Right cardiac atrium (tissue), 5 donors: ENCODE measurements at regions not wholly inside any gene's neighbourhood (a gene's known extent, or its start where the extent isn't known, plus 50 kb on each side); places are given as distances from the start of the nearest gene placed in this dataset.
A peak's percentile ranks its signal among the peaks of the same experiment; 100 is the strongest.

Experiments used
- ATAC-seq, 2 donors: fragments of 200-7000 bp; cut with Tn5 transposase; one replicate each; pipeline versions ENCODE4 v1.8.0 to v1.9.1; 2020; ENCODE audit warnings: moderate library complexity in 2 of 2, mild to moderate bottlenecking in 1 of 2
- DNase-seq, 3 donors: peaks; one replicate each; pipeline ENCODE4 v3.0.0-alpha.2; 2020
- H3K27ac ChIP-seq: one replicate; pipeline ENCODE4 v1.5.1; 2013; ENCODE audit warnings: mild to moderate bottlenecking, low read length, control low read depth, moderate library complexity
- H3K27me3 ChIP-seq: one replicate; pipeline ENCODE4 v1.6.1; 2013; ENCODE audit not compliant: control insufficient read depth, insufficient read depth
- H3K4me1 ChIP-seq: one replicate; pipeline ENCODE4 v1.6.1; 2013; ENCODE audit warnings: low read length; ENCODE audit not compliant: control insufficient read depth, insufficient read depth
- H3K4me3 ChIP-seq: one replicate; pipeline ENCODE4 v1.5.1; 2013; ENCODE audit warnings: low read length, control low read depth
- H3K9me3 ChIP-seq: one replicate; pipeline ENCODE4 v1.6.1; 2013; ENCODE audit warnings: low read length; ENCODE audit not compliant: control insufficient read depth
- WGBS: extraction: QIAGEN DNeasy Blood & Tissue Kit; methylation state at CpG from one replicate; pipeline ENCODE4 v1.1.7; 2013; 5-methylcytosine and 5-hydroxymethylcytosine counted together
- intact Hi-C, 4 donors: fragments of 100-400 bp; cut with DNase I; formaldehyde crosslinking; loops; one replicate each; pipeline versions ENCODE4 v1.11.0 to v1.14.0; 2022 to 2023
- donor health status: healthy with polysubstance abuse.
- donor health status: DM: no; HTN: yes; CAD: no.
- donor health status: DM: no; HTN: no; CAD: no.
- donor health status: DM: no; HTN: yes; CAD: no; lungs with severe emphysema.
- donor health status: DM: yes; HTN: yes; CAD: no.

- no peaks in the 10 kb centered on the region for H3K9me3 ChIP-seq
- ATAC-seq, result no peak
- no peaks in the 10 kb centered on the region for H3K4me1 ChIP-seq
- H3K27ac ChIP-seq, result no peak overlapping the region
- no peaks in the 10 kb centered on the region for H3K27me3 ChIP-seq
- 88% methylated on average over 14 of the region's 14 CpGs for WGBS
- no peak overlapping the region for H3K4me3 ChIP-seq
- DNase-seq, result peak in 1 of 3 donors; percentile 35
- intact Hi-C loops, result no loop called here
These were observed 468.9 kb upstream of the HS6ST1 start for GRCh38 chr2:128787616-128788015.

GRCh38 chr2:128788636-128789220, 470.1 kb upstream of the HS6ST1 start:
- DNase-seq, result no peak

GRCh38 chr2:128789221-128789620, 470.6 kb upstream of the HS6ST1 start:
- intact Hi-C loops, result no loop called here
- H3K27me3 ChIP-seq, result no peaks in the 10 kb centered on the region
- ATAC-seq (no peak), DNase-seq (no peak)
- no peaks in the 10 kb centered on the region for H3K9me3 ChIP-seq
- H3K27ac ChIP-seq, result no peak overlapping the region
- WGBS, result 81% methylated on average over 6 of the region's 6 CpGs
- H3K4me1 ChIP-seq, result no peaks in the 10 kb centered on the region
- no peak overlapping the region for H3K4me3 ChIP-seq

More at GRCh38 chr2:128788636-128789220, 470.1 kb upstream of the HS6ST1 start:
- no peak for ATAC-seq
- Histone ChIP-seq H3K27ac (no peak overlapping the region), H3K4me3 (no peak overlapping the region), H3K4me1 (no peaks in the 10 kb centered on the region), H3K27me3 (no peaks in the 10 kb centered on the region), H3K9me3 (no peaks in the 10 kb centered on the region)
- intact Hi-C loops, result no loop called here
- WGBS, result 83% methylated on average over 9 of the region's 9 CpGs

GRCh38 chr2:128789776-128790455, 471.2 kb upstream of the HS6ST1 start:
- no peak overlapping the region for H3K4me3 ChIP-seq
- DNase-seq, result no peak
- intact Hi-C loops, result no loop called here
- H3K27me3 ChIP-seq, result no peaks in the 10 kb centered on the region
- H3K27ac ChIP-seq, result no peak overlapping the region
- no peak for ATAC-seq
- 88% methylated on average over 21 of the region's 21 CpGs for WGBS
- no peaks in the 10 kb centered on the region for H3K4me1 ChIP-seq
- no peaks in the 10 kb centered on the region for H3K9me3 ChIP-seq

GRCh38 chr2:128790541-128791001, 471.9 kb upstream of the HS6ST1 start:
- no peaks in the 10 kb centered on the region for H3K4me1 ChIP-seq
- ATAC-seq (no peak), DNase-seq (no peak)
- intact Hi-C loops, result no loop called here
- H3K4me3 ChIP-seq, result no peak overlapping the region
- 81% methylated on average over 14 of the region's 14 CpGs for WGBS
- no peak overlapping the region for H3K27ac ChIP-seq
- H3K27me3 ChIP-seq, result no peaks in the 10 kb centered on the region
- H3K9me3 ChIP-seq, result no peaks in the 10 kb centered on the region

- ATAC-seq (peak; percentile 43 to 49), DNase-seq (peak in 1 of 3 donors; percentile 64)
- Histone ChIP-seq H3K9me3 (no peaks in the 10 kb centered on the region), H3K27ac (no peak overlapping the region), H3K4me3 (no peak overlapping the region), H3K27me3 (no peaks in the 10 kb centered on the region), H3K4me1 (no peaks in the 10 kb centered on the region)
- 79% methylated on average over 24 of the region's 24 CpGs for WGBS
- intact Hi-C loops, result no loop called here
These were observed 472.7 kb upstream of the HS6ST1 start for GRCh38 chr2:128791120-128791984.

- Histone ChIP-seq H3K4me3 (no peak overlapping the region), H3K27ac (no peak overlapping the region), H3K4me1 (no peaks in the 10 kb centered on the region), H3K27me3 (no peaks in the 10 kb centered on the region), H3K9me3 (no peaks in the 10 kb centered on the region)
- WGBS, result 80% methylated on average over 7 of the region's 7 CpGs
- intact Hi-C loops, result no loop called here
- ATAC-seq (no peak), DNase-seq (no peak)
These were observed 473.3 kb upstream of the HS6ST1 start for GRCh38 chr2:128791985-128792320.

GRCh38 chr2:128792476-128793054, 473.9 kb upstream of the HS6ST1 start:
- peaks cover 3% of the 10 kb centered on the region for H3K4me1 ChIP-seq
- H3K4me3 ChIP-seq, result no peak overlapping the region
- ATAC-seq (no peak), DNase-seq (no peak)
- intact Hi-C loops, result no loop called here
- H3K27ac ChIP-seq, result no peak overlapping the region
- no peaks in the 10 kb centered on the region for H3K9me3 ChIP-seq
- H3K27me3 ChIP-seq, result no peaks in the 10 kb centered on the region
- 92% methylated on average over 7 of the region's 7 CpGs for WGBS

GRCh38 chr2:128793404-128793803, 474.7 kb upstream of the HS6ST1 start:
- no peak for DNase-seq

GRCh38 chr2:128794285-128794684, 475.6 kb upstream of the HS6ST1 start:
- WGBS, result 87% methylated on average over 6 of the region's 6 CpGs
- Histone ChIP-seq H3K9me3 (no peaks in the 10 kb centered on the region), H3K27me3 (no peaks in the 10 kb centered on the region), H3K4me1 (peaks cover 3% of the 10 kb centered on the region), H3K4me3 (no peak overlapping the region), H3K27ac (no peak overlapping the region)
- intact Hi-C loops, result no loop called here
- ATAC-seq (no peak), DNase-seq (no peak)

More at GRCh38 chr2:128793404-128793803, 474.7 kb upstream of the HS6ST1 start:
- no peak overlapping the region for H3K4me3 ChIP-seq
- no peaks in the 10 kb centered on the region for H3K27me3 ChIP-seq
- H3K27ac ChIP-seq, result no peak overlapping the region
- WGBS, result 58% methylated on average over 6 of the region's 6 CpGs
- intact Hi-C loops, result no loop called here
- no peaks in the 10 kb centered on the region for H3K9me3 ChIP-seq
- peaks cover 3% of the 10 kb centered on the region for H3K4me1 ChIP-seq
- no peak for ATAC-seq

GRCh38 chr2:128796321-128796720, 477.7 kb upstream of the HS6ST1 start:
- no peaks in the 10 kb centered on the region for H3K27me3 ChIP-seq
- H3K9me3 ChIP-seq, result no peaks in the 10 kb centered on the region
- no peak overlapping the region for H3K27ac ChIP-seq
- H3K4me1 ChIP-seq, result peaks cover 3% of the 10 kb centered on the region
- no peak for ATAC-seq
- intact Hi-C loops, result no loop called here
- DNase-seq, result no peak
- WGBS, result 63% methylated on average over 4 of the region's 4 CpGs
- no peak overlapping the region for H3K4me3 ChIP-seq
